Caco-2 (cell line): ENCODE measurements at regions not wholly inside any gene's neighbourhood (a gene's known extent, or its start where the extent isn't known, plus 50 kb on each side); places are given as distances from the start of the nearest gene placed in this dataset.

ENCODE experiments used
- BruUV-seq: library from RNA; stranded (reverse); fragments of 400-500 nt; replicated peaks from 2 replicates; lab custom pipeline; 2021; lab: Mats Ljungman, UMichigan
- CTCF ChIA-PET: fragments of 300-600 bp; sonication (Branson Sonifier 250); formaldehyde crosslinking; loops from one replicate; lab custom pipeline; 2022; ENCODE audit warnings: antibody characterized with exemption; lab: Charles Lee
- POLR2A ChIA-PET: fragments of 300-600 bp; sonication (Branson Sonifier 250); formaldehyde crosslinking; loops from one replicate; lab custom pipeline; 2022; ENCODE audit warnings: antibody characterized with exemption; lab: Charles Lee
- DNase-seq, 2 experiments: peaks; one replicate each; pipeline versions ENCODE4 v3.0.0 to v3.0.0-alpha.2; 2020 to 2022
- H3K27me3 ChIP-seq: replicated peaks from 2 replicates; pipeline ENCODE4 v1.6.0; 2011; ENCODE audit warnings: low read length; ENCODE audit not compliant: control insufficient read depth, insufficient read depth
- H3K36me3 ChIP-seq: 2 replicates; pipeline ENCODE4 v1.5.1; 2011; ENCODE audit warnings: low read length; ENCODE audit not compliant: control insufficient read depth, insufficient read depth
- H3K4me1 ChIP-seq: fragments of 250-450 bp; sonication (Bioruptor Pico); 2 replicates; pipeline ENCODE4 v1.5.1; 2020; ENCODE audit warnings: mild to moderate bottlenecking
- H3K4me3 ChIP-seq: 2 replicates; pipeline ENCODE4 v1.5.1; 2011; ENCODE audit warnings: low read depth, mild to moderate bottlenecking, control low read depth, low read length
- H3K9me3 ChIP-seq: fragments of 250-450 bp; sonication (Bioruptor Pico); 2 replicates; pipeline ENCODE4 v1.5.1; 2020; ENCODE audit warnings: mild to moderate bottlenecking, moderate library complexity
- H3K27ac Mint-ChIP-seq: one replicate; pipeline ENCODE4 v1.8.0; 2022; ENCODE audit warnings: mixed read lengths; ENCODE audit not compliant: unreplicated experiment
- H3K27me3 Mint-ChIP-seq: one replicate; pipeline ENCODE4 v1.8.0; 2022; ENCODE audit warnings: mixed read lengths; ENCODE audit not compliant: insufficient read depth, unreplicated experiment
- H3K36me3 Mint-ChIP-seq: one replicate; pipeline ENCODE4 v1.8.0; 2022; ENCODE audit warnings: mild to moderate bottlenecking, mixed read lengths; ENCODE audit not compliant: insufficient read depth, unreplicated experiment
- H3K4me1 Mint-ChIP-seq: one replicate; pipeline ENCODE4 v1.8.0; 2022; ENCODE audit warnings: low read depth, mixed read lengths; ENCODE audit not compliant: unreplicated experiment
- H3K4me3 Mint-ChIP-seq: one replicate; pipeline ENCODE4 v1.8.0; 2022; ENCODE audit warnings: mild to moderate bottlenecking, moderate library complexity, mixed read lengths; ENCODE audit not compliant: unreplicated experiment
- H3K9me3 Mint-ChIP-seq: one replicate; pipeline ENCODE4 v1.8.0; 2022; ENCODE audit warnings: mixed read lengths; ENCODE audit not compliant: unreplicated experiment
- intact Hi-C: fragments of 100-400 bp; cut with micrococcal nuclease; formaldehyde crosslinking; loops from one replicate; pipeline ENCODE4 v1.10.0; 2022; ENCODE audit not compliant: unreplicated experiment
- TF ChIP-seq, protein P1 (sequence below), 2 experiments: fragments of 200-600 bp in 1 of 2; IDR thresholded peaks; 1 replicate in 1 of 2; 2 replicates in 1 of 2; pipeline versions ENCODE4 v1.5.1 to v1.8.0; 2011 to 2022; ENCODE audit warnings: antibody characterized with exemption in 1 of 2, control low read depth in 1 of 2, inconsistent platforms in 1 of 2, low read depth in 1 of 2, low read length in 1 of 2, mild to moderate bottlenecking in 1 of 2, moderate library complexity in 1 of 2; ENCODE audit not compliant: insufficient read depth in 1 of 2, severe bottlenecking in 1 of 2, unreplicated experiment in 1 of 2

DNA sequence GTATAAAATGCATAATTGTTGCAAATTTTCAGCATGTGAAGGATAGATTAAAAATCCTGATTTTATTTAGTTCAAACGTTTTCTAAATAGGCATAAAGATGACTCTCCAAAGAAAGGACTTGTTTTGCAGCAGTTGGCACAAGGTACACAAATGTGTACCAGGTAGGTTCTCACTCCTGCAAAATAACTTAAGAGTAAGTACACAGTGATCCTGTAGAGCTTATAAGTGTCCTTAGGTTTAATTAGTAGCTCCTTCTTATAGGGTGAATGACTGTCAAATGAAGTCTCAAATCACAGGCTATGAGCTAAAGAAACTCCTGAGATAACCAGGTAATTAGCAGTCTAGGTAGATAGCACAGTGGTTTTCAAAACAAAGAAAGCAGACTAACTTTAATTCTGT, 330.6 kb upstream of the MDGA2 start:
- Mint-ChIP-seq H3K27ac (no peak overlapping the region), H3K27me3 (peaks cover 3% of the 10 kb centered on the region), H3K4me1 (no peaks in the 10 kb centered on the region), H3K36me3 (no peaks in the 10 kb centered on the region), H3K4me3 (no peak overlapping the region), H3K9me3 (no peaks in the 10 kb centered on the region)
- intact Hi-C loops = no loop called here
- ChIA-PET POLR2A (no interaction called here), CTCF (no interaction called here)
- no peak overlapping the region for H3K4me3 ChIP-seq
- DNase-seq = no peak
- no TSS peak for BruUV-seq
- TF ChIP-seq, protein P1, sequence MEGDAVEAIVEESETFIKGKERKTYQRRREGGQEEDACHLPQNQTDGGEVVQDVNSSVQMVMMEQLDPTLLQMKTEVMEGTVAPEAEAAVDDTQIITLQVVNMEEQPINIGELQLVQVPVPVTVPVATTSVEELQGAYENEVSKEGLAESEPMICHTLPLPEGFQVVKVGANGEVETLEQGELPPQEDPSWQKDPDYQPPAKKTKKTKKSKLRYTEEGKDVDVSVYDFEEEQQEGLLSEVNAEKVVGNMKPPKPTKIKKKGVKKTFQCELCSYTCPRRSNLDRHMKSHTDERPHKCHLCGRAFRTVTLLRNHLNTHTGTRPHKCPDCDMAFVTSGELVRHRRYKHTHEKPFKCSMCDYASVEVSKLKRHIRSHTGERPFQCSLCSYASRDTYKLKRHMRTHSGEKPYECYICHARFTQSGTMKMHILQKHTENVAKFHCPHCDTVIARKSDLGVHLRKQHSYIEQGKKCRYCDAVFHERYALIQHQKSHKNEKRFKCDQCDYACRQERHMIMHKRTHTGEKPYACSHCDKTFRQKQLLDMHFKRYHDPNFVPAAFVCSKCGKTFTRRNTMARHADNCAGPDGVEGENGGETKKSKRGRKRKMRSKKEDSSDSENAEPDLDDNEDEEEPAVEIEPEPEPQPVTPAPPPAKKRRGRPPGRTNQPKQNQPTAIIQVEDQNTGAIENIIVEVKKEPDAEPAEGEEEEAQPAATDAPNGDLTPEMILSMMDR (IDR thresholded peaks at IDR 0.05; ENCODE audit: insufficient read depth in 1 of 2, low read depth in 1 of 2, low read length in 1 of 2, severe bottlenecking in 1 of 2, unreplicated experiment in 1 of 2) = no peak
- H3K36me3 ChIP-seq = no peaks in the 10 kb centered on the region
- no peaks in the 10 kb centered on the region for H3K4me1 ChIP-seq
- H3K9me3 ChIP-seq = no peaks in the 10 kb centered on the region
- no peaks in the 10 kb centered on the region for H3K27me3 ChIP-seq

DNA sequence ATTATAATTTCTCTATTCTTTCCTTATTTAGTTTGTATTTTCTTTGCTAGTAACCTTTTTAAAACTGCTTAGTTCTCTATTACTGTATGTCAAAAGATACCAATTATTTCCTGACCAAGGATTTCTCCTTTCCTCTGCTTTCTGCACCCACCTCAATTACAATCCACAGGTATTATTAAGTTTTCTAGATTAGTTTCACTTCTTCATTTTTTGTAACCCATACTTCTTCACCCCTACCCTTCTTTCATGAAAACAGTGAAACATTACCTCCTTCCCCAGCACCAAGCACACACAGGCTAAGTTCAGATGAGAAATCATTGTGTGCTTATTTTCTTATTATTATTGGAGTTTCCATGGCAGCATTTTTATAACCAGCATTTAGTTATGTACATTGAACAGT, 318.5 kb upstream of the MDGA2 start:
- intact Hi-C loops = no loop called here
- Mint-ChIP-seq H3K36me3 (no peaks in the 10 kb centered on the region), H3K27me3 (no peaks in the 10 kb centered on the region), H3K4me1 (no peaks in the 10 kb centered on the region), H3K4me3 (no peak overlapping the region), H3K27ac (no peak overlapping the region), H3K9me3 (no peaks in the 10 kb centered on the region)
- no peaks in the 10 kb centered on the region for H3K27me3 ChIP-seq
- CTCF ChIA-PET = no interaction called here
- no peaks in the 10 kb centered on the region for H3K9me3 ChIP-seq
- DNase-seq = no peak
- no TSS peak for BruUV-seq
- TF ChIP-seq, protein P1 (IDR thresholded peaks at IDR 0.05; ENCODE audit: insufficient read depth in 1 of 2, low read depth in 1 of 2, low read length in 1 of 2, severe bottlenecking in 1 of 2, unreplicated experiment in 1 of 2) = no peak
- no peaks in the 10 kb centered on the region for H3K36me3 ChIP-seq
- no peaks in the 10 kb centered on the region for H3K4me1 ChIP-seq
- POLR2A ChIA-PET = no interaction called here
- H3K4me3 ChIP-seq = no peak overlapping the region

DNA sequence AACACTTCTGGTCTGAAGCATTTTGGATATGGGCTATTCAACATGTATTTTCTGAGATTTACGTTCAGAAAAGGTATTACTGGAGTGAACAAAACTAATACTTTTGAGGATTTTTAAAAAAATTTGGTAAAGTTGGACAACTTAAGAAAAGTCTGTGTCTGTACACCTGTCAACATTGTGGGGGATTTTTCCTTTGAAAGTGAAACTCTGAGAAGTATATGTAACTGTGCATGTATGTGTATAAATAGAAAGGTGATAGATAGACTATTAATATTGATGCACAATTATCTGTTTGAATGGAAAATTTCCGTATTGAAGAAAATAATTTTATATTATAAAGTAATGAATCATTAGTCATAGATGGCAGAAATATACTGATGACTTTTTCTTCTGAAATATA, 312.8 kb upstream of the MDGA2 start:
- Mint-ChIP-seq H3K27me3 (no peaks in the 10 kb centered on the region), H3K4me1 (no peaks in the 10 kb centered on the region), H3K36me3 (no peaks in the 10 kb centered on the region), H3K9me3 (no peaks in the 10 kb centered on the region), H3K4me3 (no peak overlapping the region), H3K27ac (no peak overlapping the region)
- no peak for DNase-seq
- intact Hi-C loops = no loop called here
- Histone ChIP-seq H3K9me3 (no peaks in the 10 kb centered on the region), H3K4me3 (no peak overlapping the region), H3K4me1 (no peaks in the 10 kb centered on the region), H3K36me3 (no peaks in the 10 kb centered on the region), H3K27me3 (no peaks in the 10 kb centered on the region; the same call in 1 of the 2 replicates)
- TF ChIP-seq, protein P1 (IDR thresholded peaks at IDR 0.05; ENCODE audit: insufficient read depth in 1 of 2, low read depth in 1 of 2, low read length in 1 of 2, severe bottlenecking in 1 of 2, unreplicated experiment in 1 of 2) = no peak
- no TSS peak for BruUV-seq
- ChIA-PET CTCF (no interaction called here), POLR2A (no interaction called here)
